ENCODE measurements at regions not wholly inside any gene's neighbourhood (a gene's known extent, or its start where the extent isn't known, plus 50 kb on each side); places are given as distances from the start of the nearest gene placed in this dataset.

GRCh38 chr1:198472997-198473396 lies 67.5 kb downstream of the ATP6V1G3 start:
- DNase-seq, result no peak

GRCh38 chr1:198472119-198472518 lies 68.4 kb downstream of the ATP6V1G3 start:
- no peak for DNase-seq

GRCh38 chr1:198467907-198468306 lies 72.6 kb downstream of the ATP6V1G3 start:
- DNase-seq, result no peak

GRCh38 chr1:198467342-198467741 lies 73.1 kb downstream of the ATP6V1G3 start:
- DNase-seq, result no peak

GRCh38 chr1:198465201-198466144 lies 75.0 kb downstream of the ATP6V1G3 start:
- peak; percentile 44 for DNase-seq

- no peak for DNase-seq
These were observed 76.8 kb downstream of the ATP6V1G3 start for GRCh38 chr1:198463709-198464108.

GRCh38 chr1:198462365-198463019 lies 78.0 kb downstream of the ATP6V1G3 start:
- no peak for DNase-seq

- no peak for DNase-seq
These were observed 84.5 kb downstream of the ATP6V1G3 start for GRCh38 chr1:198455966-198456365.

GRCh38 chr1:198449727-198450433 lies 90.6 kb downstream of the ATP6V1G3 start:
- no peak for DNase-seq

GRCh38 chr1:198449261-198449660 lies 91.2 kb downstream of the ATP6V1G3 start:
- no peak for DNase-seq

GRCh38 chr1:198447468-198447867 lies 93.0 kb downstream of the ATP6V1G3 start:
- no peak for DNase-seq

GRCh38 chr1:198445872-198446271 lies 94.6 kb downstream of the ATP6V1G3 start:
- DNase-seq, result no peak

GRCh38 chr1:198444792-198445191 lies 95.7 kb downstream of the ATP6V1G3 start:
- no peak for DNase-seq

GRCh38 chr1:198443365-198444233 lies 96.9 kb downstream of the ATP6V1G3 start:
- no peak for DNase-seq

GRCh38 chr1:198440842-198441241 lies 99.6 kb downstream of the ATP6V1G3 start:
- DNase-seq, result no peak

- no peak for DNase-seq
These were observed 103.1 kb downstream of the ATP6V1G3 start for GRCh38 chr1:198437332-198437731.

GRCh38 chr1:198436276-198436675 lies 104.2 kb downstream of the ATP6V1G3 start:
- no peak for DNase-seq

GRCh38 chr1:198435056-198435455 lies 105.4 kb downstream of the ATP6V1G3 start:
- no peak for DNase-seq

- no peak for DNase-seq
These were observed 116.0 kb downstream of the ATP6V1G3 start for GRCh38 chr1:198424441-198424840.

GRCh38 chr1:198423673-198424072 lies 116.8 kb downstream of the ATP6V1G3 start:
- DNase-seq, result peak; percentile 8

GRCh38 chr1:198417039-198417438 lies 123.4 kb downstream of the ATP6V1G3 start:
- DNase-seq, result no peak

GRCh38 chr1:198416296-198416695 lies 124.2 kb downstream of the ATP6V1G3 start:
- DNase-seq, result no peak
